ENCODE measurements at regions not wholly inside any gene's neighbourhood (a gene's known extent, or its start where the extent isn't known, plus 50 kb on each side); places are given as distances from the start of the nearest gene placed in this dataset.

- TF ChIP-seq MLLT1 (IDR thresholded peaks at IDR 0.05) (no peak), TAF1 (IDR thresholded peaks at IDR 0.05; ENCODE audit: borderline replicate concordance, low read depth, low read length) (no peak), ASH2L (IDR thresholded peaks at IDR 0.05; ENCODE audit: borderline replicate concordance, low read depth) (no peak)
- TF ChIP-seq, protein P1, sequence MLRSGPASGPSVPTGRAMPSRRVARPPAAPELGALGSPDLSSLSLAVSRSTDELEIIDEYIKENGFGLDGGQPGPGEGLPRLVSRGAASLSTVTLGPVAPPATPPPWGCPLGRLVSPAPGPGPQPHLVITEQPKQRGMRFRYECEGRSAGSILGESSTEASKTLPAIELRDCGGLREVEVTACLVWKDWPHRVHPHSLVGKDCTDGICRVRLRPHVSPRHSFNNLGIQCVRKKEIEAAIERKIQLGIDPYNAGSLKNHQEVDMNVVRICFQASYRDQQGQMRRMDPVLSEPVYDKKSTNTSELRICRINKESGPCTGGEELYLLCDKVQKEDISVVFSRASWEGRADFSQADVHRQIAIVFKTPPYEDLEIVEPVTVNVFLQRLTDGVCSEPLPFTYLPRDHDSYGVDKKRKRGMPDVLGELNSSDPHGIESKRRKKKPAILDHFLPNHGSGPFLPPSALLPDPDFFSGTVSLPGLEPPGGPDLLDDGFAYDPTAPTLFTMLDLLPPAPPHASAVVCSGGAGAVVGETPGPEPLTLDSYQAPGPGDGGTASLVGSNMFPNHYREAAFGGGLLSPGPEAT (IDR thresholded peaks at IDR 0.05; ENCODE audit: low read depth), result no peak
Measured at GRCh38 chr7:113292105-113292504, 173.8 kb upstream of the SMIM30 start (continued).

DNA sequence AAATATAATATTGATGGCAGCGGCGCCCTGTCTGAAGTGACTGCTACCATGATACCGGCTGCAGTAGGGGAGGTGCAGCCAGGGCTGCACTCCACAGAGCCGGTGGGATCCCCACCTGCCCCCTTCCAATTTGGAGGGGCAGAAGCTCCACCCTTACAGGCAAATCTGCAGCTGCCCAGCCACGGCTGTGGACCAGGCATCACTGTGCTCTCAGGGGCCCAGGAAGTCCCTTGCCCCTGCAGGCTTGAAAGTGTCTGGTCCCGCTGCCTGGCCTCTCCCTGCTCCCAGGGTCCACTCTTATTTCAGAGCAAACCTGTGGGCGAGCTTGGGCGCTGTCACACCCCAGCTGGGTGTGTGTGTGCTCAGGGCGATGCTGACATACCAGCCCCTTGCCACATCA, 172.7 kb upstream of the SMIM30 start:
- WGBS (ENCODE audit: insufficient coverage, insufficient replicate concordance, low lambda C conversion rate, missing lambda C conversion rate), result 7% methylated on average over 9 of the region's 9 CpGs

More for the DNA sequence above, 172.7 kb upstream of the SMIM30 start:
- H3K4me3 ChIP-seq, result no peak overlapping the region
- FAIRE-seq, result no peak
- TF ChIP-seq, protein P2, sequence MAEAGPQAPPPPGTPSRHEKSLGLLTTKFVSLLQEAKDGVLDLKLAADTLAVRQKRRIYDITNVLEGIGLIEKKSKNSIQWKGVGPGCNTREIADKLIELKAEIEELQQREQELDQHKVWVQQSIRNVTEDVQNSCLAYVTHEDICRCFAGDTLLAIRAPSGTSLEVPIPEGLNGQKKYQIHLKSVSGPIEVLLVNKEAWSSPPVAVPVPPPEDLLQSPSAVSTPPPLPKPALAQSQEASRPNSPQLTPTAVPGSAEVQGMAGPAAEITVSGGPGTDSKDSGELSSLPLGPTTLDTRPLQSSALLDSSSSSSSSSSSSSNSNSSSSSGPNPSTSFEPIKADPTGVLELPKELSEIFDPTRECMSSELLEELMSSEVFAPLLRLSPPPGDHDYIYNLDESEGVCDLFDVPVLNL (IDR thresholded peaks at IDR 0.05; ENCODE audit: low read depth, low read length), result no peak
- TF ChIP-seq SMC3 (IDR thresholded peaks at IDR 0.05; ENCODE audit: borderline replicate concordance, low read length) (no peak), FOS (IDR thresholded peaks at IDR 0.05; ENCODE audit: borderline replicate concordance, extremely low read depth, insufficient read length) (no peak), ZNF622 (IDR thresholded peaks at IDR 0.05) (no peak), E2F8 (IDR thresholded peaks at IDR 0.05; ENCODE audit: low read depth, partially characterized antibody) (no peak), SUZ12 (IDR thresholded peaks at IDR 0.05; ENCODE audit: unreplicated experiment) (no peak)
- TF ChIP-seq, protein P3, sequence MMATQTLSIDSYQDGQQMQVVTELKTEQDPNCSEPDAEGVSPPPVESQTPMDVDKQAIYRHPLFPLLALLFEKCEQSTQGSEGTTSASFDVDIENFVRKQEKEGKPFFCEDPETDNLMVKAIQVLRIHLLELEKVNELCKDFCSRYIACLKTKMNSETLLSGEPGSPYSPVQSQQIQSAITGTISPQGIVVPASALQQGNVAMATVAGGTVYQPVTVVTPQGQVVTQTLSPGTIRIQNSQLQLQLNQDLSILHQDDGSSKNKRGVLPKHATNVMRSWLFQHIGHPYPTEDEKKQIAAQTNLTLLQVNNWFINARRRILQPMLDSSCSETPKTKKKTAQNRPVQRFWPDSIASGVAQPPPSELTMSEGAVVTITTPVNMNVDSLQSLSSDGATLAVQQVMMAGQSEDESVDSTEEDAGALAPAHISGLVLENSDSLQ (IDR thresholded peaks at IDR 0.05), result no peak
- no TSS peak for BruUV-seq (replicated peaks)
- H3K4me1 ChIP-seq (ENCODE audit: control insufficient read depth, insufficient read depth, low read length), result no peaks in the 10 kb centered on the region
- H3K79me2 ChIP-seq (ENCODE audit: control insufficient read depth, insufficient read depth, low read length), result no peaks in the 10 kb centered on the region
- DNase-seq (ENCODE audit: low read depth, low spot score), result no peak
- ATAC-seq, result no peak
- in situ Hi-C loops (cut with MboI), result no loop called here
- H2AFZ ChIP-seq (ENCODE audit: control insufficient read depth, low read depth, low read length), result no peak overlapping the region
- H3K9me3 ChIP-seq (replicated peaks; ENCODE audit: control insufficient read depth, insufficient read depth, low read length), result no peaks in the 10 kb centered on the region
- ChIA-PET RAD21 (ENCODE audit: unreplicated experiment) (no interaction called here), SMC1A (ENCODE audit: uncharacterized antibody, unreplicated experiment) (no interaction called here), CTCF (interaction anchor here (1.2 kb wide), 1 partner anchor 8 kb away, joined by 3 read pairs; no protein-coding TSS in a partner anchor), POLR2A (no interaction called here)
- H3K4me2 ChIP-seq (ENCODE audit: control insufficient read depth, insufficient read depth), result no peak overlapping the region
- no peaks in the 10 kb centered on the region for H3K27me3 ChIP-seq (replicated peaks in 1 of 2; ENCODE audit: control insufficient read depth in 2 of 2, insufficient read depth in 2 of 2, low read length in 1 of 2)
- no peak overlapping the region for H3K9ac ChIP-seq (ENCODE audit: control insufficient read depth, insufficient read depth, low read length)
- intact Hi-C loops (cut with micrococcal nuclease; ENCODE audit: unreplicated experiment), result no loop called here
- H3K27ac ChIP-seq (ENCODE audit: control insufficient read depth, insufficient read depth), result no peak overlapping the region
- H4K20me1 ChIP-seq (ENCODE audit: control insufficient read depth, insufficient read depth), result no peaks in the 10 kb centered on the region
- H3K36me3 ChIP-seq (ENCODE audit: control insufficient read depth in 2 of 2, insufficient read depth in 2 of 2, low read length in 1 of 2), result no peaks in the 10 kb centered on the region
